Trophoblast cell (in vitro differentiated cells and primary cell): ENCODE measurements at regions not wholly inside any gene's neighbourhood (a gene's known extent, or its start where the extent isn't known, plus 50 kb on each side); places are given as distances from the start of the nearest gene placed in this dataset.

Source experiments
- DNase-seq, 2 donors: peaks; one replicate each; pipeline ENCODE4 v3.0.0-alpha.2; 2016
- H2AFZ ChIP-seq: 2 replicates; pipeline ENCODE4 v1.6.1; 2013; ENCODE audit warnings: low read length, moderate library complexity, mild to moderate bottlenecking; ENCODE audit not compliant: insufficient read depth, poor library complexity
- H2AK5ac ChIP-seq: 2 replicates; pipeline ENCODE4 v1.6.1; 2013; ENCODE audit warnings: mild to moderate bottlenecking, low read length
- H2BK120ac ChIP-seq: 2 replicates; pipeline ENCODE4 v1.6.1; 2013; ENCODE audit warnings: low read length, mild to moderate bottlenecking, moderate library complexity; ENCODE audit not compliant: insufficient read depth, poor library complexity
- H2BK12ac ChIP-seq: 2 replicates; pipeline ENCODE4 v1.6.1; 2013; ENCODE audit warnings: mild to moderate bottlenecking, low read length, moderate library complexity
- H2BK5ac ChIP-seq: 2 replicates; pipeline ENCODE4 v1.6.1; 2013; ENCODE audit warnings: low read length, low read depth, moderate library complexity, mild to moderate bottlenecking; ENCODE audit not compliant: poor library complexity
- H3K14ac ChIP-seq: 2 replicates; pipeline ENCODE4 v1.6.1; 2013; ENCODE audit warnings: mild to moderate bottlenecking, low read length
- H3K18ac ChIP-seq: 2 replicates; pipeline ENCODE4 v1.6.1; 2013; ENCODE audit warnings: mild to moderate bottlenecking, low read length
- H3K23ac ChIP-seq: 2 replicates; pipeline ENCODE4 v1.6.1; 2013; ENCODE audit warnings: low read length
- H3K27ac ChIP-seq: 2 replicates; pipeline ENCODE4 v1.5.1; 2013; ENCODE audit warnings: low read depth, mild to moderate bottlenecking, inconsistent platforms, low read length, moderate library complexity
- H3K27me3 ChIP-seq: 2 replicates; pipeline ENCODE4 v1.6.1; 2013; ENCODE audit warnings: inconsistent platforms, mild to moderate bottlenecking, low read length, moderate library complexity; ENCODE audit not compliant: insufficient read depth
- H3K36me3 ChIP-seq, 2 experiments: 1 replicate in 1 of 2; 2 replicates in 1 of 2; pipeline ENCODE4 v1.6.1; 2013; ENCODE audit warnings: low read length in 2 of 2, mild to moderate bottlenecking in 2 of 2, moderate library complexity in 1 of 2; ENCODE audit not compliant: insufficient read depth in 2 of 2, control insufficient read depth in 1 of 2
- H3K4ac ChIP-seq: 2 replicates; pipeline ENCODE4 v1.6.1; 2013; ENCODE audit warnings: low read depth, mild to moderate bottlenecking, low read length, moderate library complexity
- H3K4me1 ChIP-seq, 2 experiments: 1 replicate in 1 of 2; 2 replicates in 1 of 2; pipeline ENCODE4 v1.6.1; 2013; ENCODE audit warnings: low read length in 2 of 2, mild to moderate bottlenecking in 2 of 2, moderate library complexity in 1 of 2; ENCODE audit not compliant: insufficient read depth in 2 of 2, control insufficient read depth in 1 of 2
- H3K4me2 ChIP-seq: 2 replicates; pipeline ENCODE4 v1.6.1; 2013; ENCODE audit warnings: inconsistent platforms, mild to moderate bottlenecking, low read length, moderate library complexity
- H3K4me3 ChIP-seq: 2 replicates; pipeline ENCODE4 v1.5.1; 2013; ENCODE audit warnings: mild to moderate bottlenecking, low read depth, low read length, inconsistent platforms
- H3K79me1 ChIP-seq: one replicate; pipeline ENCODE4 v1.6.1; 2013; ENCODE audit warnings: low read length
- H3K79me2 ChIP-seq: 2 replicates; pipeline ENCODE4 v1.6.1; 2013; ENCODE audit warnings: low read length, mild to moderate bottlenecking; ENCODE audit not compliant: control insufficient read depth, insufficient read depth, poor library complexity
- H3K9ac ChIP-seq: 2 replicates; pipeline ENCODE4 v1.6.1; 2013; ENCODE audit warnings: mild to moderate bottlenecking, low read length
- H3K9me3 ChIP-seq: 2 replicates; pipeline ENCODE4 v1.6.1; 2013; ENCODE audit warnings: low read depth, mild to moderate bottlenecking, control low read depth, inconsistent platforms, low read length; ENCODE audit not compliant: insufficient read depth
- H4K12ac ChIP-seq: 2 replicates; pipeline ENCODE4 v1.6.1; 2013; ENCODE audit warnings: low read depth, mild to moderate bottlenecking, low read length, moderate library complexity
- H4K8ac ChIP-seq: 2 replicates; pipeline ENCODE4 v1.6.1; 2013; ENCODE audit warnings: low read depth, mild to moderate bottlenecking, low read length, moderate library complexity
- H4K91ac ChIP-seq: one replicate; pipeline ENCODE4 v1.6.1; 2013; ENCODE audit warnings: low read depth, mild to moderate bottlenecking, low read length, moderate library complexity
- WGBS: extraction: QIAGEN DNeasy Blood & Tissue Kit; methylation state at CpG from one replicate; pipeline ENCODE4 v1.1.7; 2013; ENCODE audit warnings: missing lambda C conversion rate; ENCODE audit not compliant: insufficient read length, insufficient coverage; ENCODE audit errors: extremely low coverage; 5-methylcytosine and 5-hydroxymethylcytosine counted together

- WGBS = no CpG with 5 or more reads among the region's 6 CpGs
- no peaks in the 10 kb centered on the region for H3K79me1 ChIP-seq
Observed at GRCh38 chr6:156507106-156507505, 270.1 kb upstream of the ARID1B start.

GRCh38 chr6:156502969-156503504, 274.1 kb upstream of the ARID1B start:
- Histone ChIP-seq H4K8ac (no peak overlapping the region), H3K9me3 (no peaks in the 10 kb centered on the region), H3K18ac (no peak overlapping the region), H4K91ac (no peak overlapping the region), H2BK5ac (no peak overlapping the region), H3K4me1 (no peaks in the 10 kb centered on the region), H3K4me3 (no peak overlapping the region), H3K4ac (no peak overlapping the region), H2BK12ac (no peak overlapping the region), H3K79me2 (no peaks in the 10 kb centered on the region), H3K27ac (no peak overlapping the region), H3K4me2 (no peak overlapping the region), H3K14ac (no peak overlapping the region), H3K23ac (no peak overlapping the region), H2BK120ac (no peak overlapping the region), H3K36me3 (no peaks in the 10 kb centered on the region), H4K12ac (no peak overlapping the region), H3K27me3 (no peaks in the 10 kb centered on the region), H2AK5ac (no peak overlapping the region), H3K9ac (no peak overlapping the region), H3K79me1 (no peaks in the 10 kb centered on the region), H2AFZ (no peak overlapping the region)
- WGBS = no CpG with 5 or more reads among the region's 8 CpGs
- DNase-seq = no peak

More at GRCh38 chr6:156507106-156507505, 270.1 kb upstream of the ARID1B start:
- H3K23ac ChIP-seq = no peak overlapping the region
- no peak overlapping the region for H2AK5ac ChIP-seq
- H3K4me1 ChIP-seq = no peaks in the 10 kb centered on the region
- H3K9me3 ChIP-seq = no peaks in the 10 kb centered on the region
- H3K27me3 ChIP-seq = no peaks in the 10 kb centered on the region
- H2BK12ac ChIP-seq = no peak overlapping the region
- H3K27ac ChIP-seq = no peak overlapping the region
- H3K18ac ChIP-seq = no peak overlapping the region
- H3K4me3 ChIP-seq = no peak overlapping the region
- peak overlapping the region; percentile 19 for H3K9ac ChIP-seq
- H2BK120ac ChIP-seq = no peak overlapping the region
- H3K4me2 ChIP-seq = no peak overlapping the region
- no peak overlapping the region for H3K14ac ChIP-seq
- no peak for DNase-seq
- no peak overlapping the region for H2BK5ac ChIP-seq
- no peak overlapping the region for H3K4ac ChIP-seq
- no peaks in the 10 kb centered on the region for H3K36me3 ChIP-seq
- no peak overlapping the region for H2AFZ ChIP-seq
- H4K91ac ChIP-seq = no peak overlapping the region
- H4K12ac ChIP-seq = no peak overlapping the region
- no peaks in the 10 kb centered on the region for H3K79me2 ChIP-seq
- no peak overlapping the region for H4K8ac ChIP-seq

- WGBS = no CpG with 5 or more reads among the region's 2 CpGs
- H3K79me2 ChIP-seq = no peaks in the 10 kb centered on the region
Observed at GRCh38 chr6:156497618-156498017, 279.6 kb upstream of the ARID1B start.

GRCh38 chr6:156487877-156488276, 289.3 kb upstream of the ARID1B start:
- no peak overlapping the region for H3K27ac ChIP-seq
- no peaks in the 10 kb centered on the region for H3K79me2 ChIP-seq
- H4K12ac ChIP-seq = no peak overlapping the region
- H3K79me1 ChIP-seq = no peaks in the 10 kb centered on the region
- no peaks in the 10 kb centered on the region for H3K27me3 ChIP-seq
- H2BK120ac ChIP-seq = no peak overlapping the region
- H3K4me2 ChIP-seq = no peak overlapping the region
- H2BK5ac ChIP-seq = no peak overlapping the region
- H3K23ac ChIP-seq = no peak overlapping the region
- WGBS = no CpG with 5 or more reads among the region's 2 CpGs
- no peak overlapping the region for H3K4me3 ChIP-seq
- H3K4me1 ChIP-seq = no peaks in the 10 kb centered on the region
- H3K9ac ChIP-seq = no peak overlapping the region
- H3K4ac ChIP-seq = no peak overlapping the region
- no peaks in the 10 kb centered on the region for H3K9me3 ChIP-seq
- H2AFZ ChIP-seq = no peak overlapping the region
- H4K91ac ChIP-seq = no peak overlapping the region
- no peak overlapping the region for H3K18ac ChIP-seq
- H3K36me3 ChIP-seq = no peaks in the 10 kb centered on the region
- no peak for DNase-seq
- H4K8ac ChIP-seq = no peak overlapping the region
- no peak overlapping the region for H3K14ac ChIP-seq
- H2BK12ac ChIP-seq = no peak overlapping the region
- H2AK5ac ChIP-seq = no peak overlapping the region

More at GRCh38 chr6:156497618-156498017, 279.6 kb upstream of the ARID1B start:
- Histone ChIP-seq H3K9ac (no peak overlapping the region), H3K36me3 (no peaks in the 10 kb centered on the region), H4K91ac (no peak overlapping the region), H3K4me3 (no peak overlapping the region), H3K14ac (no peak overlapping the region), H3K27ac (no peak overlapping the region), H3K18ac (no peak overlapping the region), H3K4ac (no peak overlapping the region), H2BK12ac (no peak overlapping the region), H2AK5ac (no peak overlapping the region), H3K4me2 (no peak overlapping the region), H3K79me1 (no peaks in the 10 kb centered on the region), H3K27me3 (no peaks in the 10 kb centered on the region), H3K9me3 (peaks cover 2% of the 10 kb centered on the region), H4K8ac (no peak overlapping the region), H2BK5ac (no peak overlapping the region), H2BK120ac (no peak overlapping the region), H4K12ac (no peak overlapping the region), H2AFZ (no peak overlapping the region), H3K4me1 (no peaks in the 10 kb centered on the region), H3K23ac (no peak overlapping the region)
- no peak for DNase-seq
